GM10248 (cell line): ENCODE measurements at regions not wholly inside any gene's neighbourhood (a gene's known extent, or its start where the extent isn't known, plus 50 kb on each side); places are given as distances from the start of the nearest gene placed in this dataset.

ENCODE experiments used
- CTCF ChIA-PET: fragments of 300-600 bp; sonication (Branson Sonifier 250); formaldehyde crosslinking; extraction: SDS; loops from one replicate; lab custom pipeline; 2021; ENCODE audit warnings: antibody characterized with exemption; lab: Yijun Ruan, JAX
- POLR2A ChIA-PET: fragments of 350-650 bp; sonication (Branson Sonifier 250); formaldehyde crosslinking; extraction: SDS; loops from one replicate; lab custom pipeline; 2020; ENCODE audit warnings: antibody characterized with exemption; lab: Yijun Ruan, JAX
- DNase-seq: peaks from one replicate; pipeline ENCODE4 v3.0.0; 2012; ENCODE audit errors: extremely low spot score
- CTCF ChIP-seq: IDR thresholded peaks from 2 replicates; pipeline ENCODE4 v1.5.1; 2012; ENCODE audit warnings: mild to moderate bottlenecking, low read depth; ENCODE audit errors: extremely low read depth, missing control alignments, control extremely low read depth

DNA sequence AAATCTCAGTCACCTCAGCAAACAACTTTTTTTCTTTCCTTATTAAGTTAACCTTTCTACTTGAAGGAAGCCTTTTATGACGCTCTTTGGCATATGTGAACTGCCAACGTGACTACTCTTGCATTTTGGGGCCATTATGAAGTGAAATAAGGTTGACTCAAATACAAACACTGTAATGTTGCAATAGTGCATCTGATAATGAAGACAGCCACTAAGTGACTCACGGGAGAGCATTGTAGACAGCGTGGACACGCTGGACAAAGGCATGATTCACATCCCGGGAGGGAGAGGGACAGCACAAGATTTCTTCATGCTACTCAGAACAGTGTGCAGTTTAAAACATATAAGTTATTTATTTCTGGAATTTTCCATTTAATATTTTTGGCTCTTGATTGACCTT, 560.8 kb downstream of the ETS1 start:
- ChIA-PET CTCF (interaction anchor here (1.1 kb wide), 1 partner anchor 19 kb away, joined by 3 read pairs; no protein-coding TSS in a partner anchor), POLR2A (no interaction called here)
- no peak for TF ChIP-seq CTCF
- no peak for DNase-seq

DNA sequence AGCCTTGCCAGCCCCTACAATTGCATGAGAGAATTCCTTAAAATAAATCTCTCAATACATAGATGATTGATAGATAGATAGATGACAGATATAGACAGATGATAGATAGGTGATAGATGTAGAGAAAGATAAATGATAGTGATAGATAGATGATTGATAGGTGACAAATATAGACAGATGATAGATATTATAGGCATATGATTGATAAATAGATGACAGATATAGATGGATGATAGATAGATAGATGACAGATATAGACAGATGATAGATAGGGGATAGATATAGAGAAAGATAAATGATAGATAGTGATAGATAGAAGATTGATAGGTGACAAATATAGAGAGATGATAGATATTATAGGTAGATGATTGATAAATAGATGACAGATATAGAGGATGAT, 564.6 kb downstream of the ETS1 start:
- no peak for DNase-seq
- TF ChIP-seq CTCF = no peak
- ChIA-PET CTCF (no interaction called here), POLR2A (no interaction called here)

DNA sequence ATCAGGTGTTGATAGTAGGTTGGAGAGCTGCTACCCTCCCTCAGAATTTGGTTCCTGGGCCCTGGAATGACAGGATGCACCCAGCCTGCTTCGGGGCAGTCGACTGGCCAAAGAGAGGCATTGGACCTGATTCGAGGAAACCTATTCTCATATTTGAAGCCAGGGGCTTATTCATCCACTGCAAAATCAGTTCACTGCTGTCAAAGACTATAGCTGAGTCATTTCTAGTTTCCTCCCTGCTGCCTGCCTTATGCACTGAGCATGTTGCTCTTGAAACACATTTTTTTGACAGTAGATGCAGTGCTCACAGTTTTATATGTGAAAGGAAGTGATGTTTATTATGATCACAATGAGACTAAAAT, 565.4 kb downstream of the ETS1 start:
- DNase-seq = no peak
- CTCF ChIA-PET = interaction anchor here (1.1 to 1.8 kb wide), 2 partner anchors 11 to 16 kb away, joined by 4 to 7 read pairs; no protein-coding TSS in a partner anchor
- TF ChIP-seq CTCF = no peak

DNA sequence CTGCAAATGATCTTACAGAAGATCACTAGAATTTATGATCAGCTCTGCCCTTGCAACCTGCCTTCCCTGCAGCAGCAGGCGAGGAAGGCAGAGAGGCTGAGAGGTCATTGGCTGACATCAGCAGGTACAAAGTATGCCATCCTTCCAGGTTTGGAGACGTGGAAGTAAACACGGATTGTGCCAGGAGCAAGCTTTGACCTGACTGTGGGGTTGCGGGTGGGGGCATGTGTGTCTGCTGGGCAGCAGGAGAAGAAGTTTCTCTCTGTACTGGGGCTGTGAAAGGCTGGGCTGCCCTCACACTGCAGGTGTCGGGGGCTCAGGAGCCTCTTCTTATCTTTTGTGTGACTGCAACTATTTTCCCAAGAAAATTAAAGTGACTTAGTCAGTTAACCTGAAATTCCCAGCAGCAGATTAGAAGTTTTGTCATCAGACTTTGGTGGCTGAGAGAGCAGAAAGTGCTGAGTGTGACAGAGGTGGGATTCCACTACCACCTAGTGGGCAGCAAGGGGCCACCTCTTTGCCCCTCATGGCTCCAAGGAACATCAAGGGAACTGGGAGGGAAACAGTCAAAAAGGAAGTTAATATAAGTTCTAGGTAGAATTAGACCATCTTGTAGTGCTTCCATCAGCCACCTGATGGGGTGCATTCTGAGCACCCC, 565.9 kb downstream of the ETS1 start:
- CTCF ChIA-PET = interaction anchor here (0.9 to 1.8 kb wide), 5 partner anchors 9 to 837 kb away, joined by 3 to 8 read pairs (median 4); no protein-coding TSS in a partner anchor
- POLR2A ChIA-PET = no interaction called here
- no peak for DNase-seq
- TF ChIP-seq CTCF = no peak

More for the DNA sequence above, 565.4 kb downstream of the ETS1 start:
- POLR2A ChIA-PET = no interaction called here

DNA sequence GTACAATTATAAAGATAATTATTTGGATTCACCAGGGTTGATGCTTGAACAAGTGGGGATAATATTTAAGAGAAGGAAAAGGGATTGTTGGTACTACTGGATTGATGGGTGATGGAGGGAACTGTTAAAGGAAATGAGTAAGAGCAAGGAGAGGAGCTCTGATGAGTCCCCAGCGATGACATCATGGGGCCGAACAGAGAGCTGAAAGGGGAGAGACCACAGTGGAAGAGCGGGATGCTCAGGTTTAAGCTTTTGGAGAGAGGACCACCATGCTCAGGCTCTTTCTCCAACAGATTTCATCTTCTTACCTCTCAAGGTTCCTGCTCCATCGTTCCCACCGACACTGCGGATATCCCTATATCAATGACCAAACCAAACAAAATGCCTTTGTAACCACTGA, 568.7 kb downstream of the ETS1 start:
- ChIA-PET CTCF (interaction anchor here (1.0 to 2.3 kb wide), 4 partner anchors 10 to 938 kb away, joined by 3 to 5 read pairs (median 4); no protein-coding TSS in a partner anchor), POLR2A (no interaction called here)
- DNase-seq = no peak
- no peak for TF ChIP-seq CTCF

GRCh38 chr11:128005562-128005961, 581.8 kb downstream of the ETS1 start:
- DNase-seq = no peak
- CTCF ChIA-PET = interaction anchor here (1.1 kb wide), 1 partner anchor 10 kb away, joined by 4 read pairs; no protein-coding TSS in a partner anchor
- POLR2A ChIA-PET = no interaction called here
- no peak for TF ChIP-seq CTCF

GRCh38 chr11:127998421-127998820, 588.9 kb downstream of the ETS1 start:
- ChIA-PET CTCF (interaction anchor here (1.0 kb wide), 1 partner anchor 12 kb away, joined by 4 read pairs; no protein-coding TSS in a partner anchor), POLR2A (no interaction called here)
- no peak for DNase-seq
- no peak for TF ChIP-seq CTCF
